Lower leg skin (tissue), 3 donors: ENCODE measurements at regions not wholly inside any gene's neighbourhood (a gene's known extent, or its start where the extent isn't known, plus 50 kb on each side); places are given as distances from the start of the nearest gene placed in this dataset.

Experiments used
- POLR2A ChIP-seq, 2 donors: fragments of 450-650 bp; IDR thresholded peaks; one replicate each; pipeline ENCODE4 v1.6.1; 2016 to 2017; ENCODE audit warnings: antibody characterized with exemption in 2 of 2, mild to moderate bottlenecking in 1 of 2, moderate library complexity in 1 of 2
- TF ChIP-seq, protein P1 (sequence below), 3 donors: fragments of 450-650 bp; IDR thresholded peaks; one replicate each; pipeline ENCODE4 v1.5.1; 2016; ENCODE audit warnings: antibody characterized with exemption in 3 of 3, mild to moderate bottlenecking in 3 of 3, moderate library complexity in 2 of 3

DNA sequence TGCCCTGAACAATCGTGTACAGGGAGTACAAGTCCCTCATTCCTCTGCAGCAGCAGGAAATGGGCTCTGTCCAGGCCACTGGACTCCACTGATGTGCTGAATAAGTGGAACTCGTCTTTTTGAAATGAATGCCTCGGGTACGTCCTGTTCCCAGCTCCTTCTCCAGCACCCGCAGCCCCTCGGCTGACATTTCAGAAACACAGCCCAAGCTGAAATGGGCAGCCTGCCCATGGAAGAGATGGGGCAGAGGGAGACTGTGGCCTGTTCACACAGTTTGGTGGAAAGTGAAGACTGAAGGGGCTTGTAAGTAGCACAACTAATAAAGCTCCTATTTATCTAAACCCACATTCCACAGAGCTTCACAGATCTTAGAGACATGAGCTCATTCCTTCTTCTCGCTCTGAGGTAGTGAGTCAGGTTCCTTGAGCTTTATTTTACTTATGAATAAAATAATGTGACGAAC, 498.6 kb downstream of the TXNL1 start:
- TF ChIP-seq, protein P1, sequence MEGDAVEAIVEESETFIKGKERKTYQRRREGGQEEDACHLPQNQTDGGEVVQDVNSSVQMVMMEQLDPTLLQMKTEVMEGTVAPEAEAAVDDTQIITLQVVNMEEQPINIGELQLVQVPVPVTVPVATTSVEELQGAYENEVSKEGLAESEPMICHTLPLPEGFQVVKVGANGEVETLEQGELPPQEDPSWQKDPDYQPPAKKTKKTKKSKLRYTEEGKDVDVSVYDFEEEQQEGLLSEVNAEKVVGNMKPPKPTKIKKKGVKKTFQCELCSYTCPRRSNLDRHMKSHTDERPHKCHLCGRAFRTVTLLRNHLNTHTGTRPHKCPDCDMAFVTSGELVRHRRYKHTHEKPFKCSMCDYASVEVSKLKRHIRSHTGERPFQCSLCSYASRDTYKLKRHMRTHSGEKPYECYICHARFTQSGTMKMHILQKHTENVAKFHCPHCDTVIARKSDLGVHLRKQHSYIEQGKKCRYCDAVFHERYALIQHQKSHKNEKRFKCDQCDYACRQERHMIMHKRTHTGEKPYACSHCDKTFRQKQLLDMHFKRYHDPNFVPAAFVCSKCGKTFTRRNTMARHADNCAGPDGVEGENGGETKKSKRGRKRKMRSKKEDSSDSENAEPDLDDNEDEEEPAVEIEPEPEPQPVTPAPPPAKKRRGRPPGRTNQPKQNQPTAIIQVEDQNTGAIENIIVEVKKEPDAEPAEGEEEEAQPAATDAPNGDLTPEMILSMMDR (IDR thresholded peaks at IDR 0.05) = no peak
- TF ChIP-seq POLR2A (IDR thresholded peaks at IDR 0.05) = no peak
